Right atrium auricular region (tissue), 2 donors: ENCODE measurements at regions not wholly inside any gene's neighbourhood (a gene's known extent, or its start where the extent isn't known, plus 50 kb on each side); places are given as distances from the start of the nearest gene placed in this dataset.

Experiments
- DNase-seq: peaks from one replicate; pipeline ENCODE4 v3.0.0-alpha.2; 2019; ENCODE audit warnings: low spot score
- H3K27ac ChIP-seq, 2 donors: fragments of 200-600 bp; sonication (generic); 1 replicate in 1 of 2; 2 replicates in 1 of 2; pipeline ENCODE4 v1.5.1; 2016 to 2019
- H3K27me3 ChIP-seq, 2 donors: fragments of 200-600 bp; sonication (generic); one replicate each; pipeline versions ENCODE4 v1.5.1 to v1.6.0; 2017 to 2019
- H3K36me3 ChIP-seq: fragments of 200-600 bp; sonication (generic); one replicate; pipeline ENCODE4 v1.5.1; 2016
- H3K4me1 ChIP-seq, 2 donors: fragments of 200-600 bp; sonication (generic); one replicate each; pipeline versions ENCODE4 v1.5.1 to v1.6.0; 2017 to 2019
- H3K4me3 ChIP-seq, 2 donors: fragments of 200-600 bp; sonication (generic); 1 replicate in 1 of 2; 2 replicates in 1 of 2; pipeline ENCODE4 v1.5.1; 2017 to 2019; ENCODE audit warnings: mild to moderate bottlenecking in 1 of 2, moderate library complexity in 1 of 2
- H3K9me3 ChIP-seq, 2 donors: fragments of 200-600 bp; sonication (generic); one replicate each; pipeline ENCODE4 v1.5.1; 2019
- TF ChIP-seq, protein P1 (sequence below), 2 donors: fragments of 200-600 bp; sonication (generic); IDR thresholded peaks; one replicate each; pipeline ENCODE4 v1.5.1; 2019; ENCODE audit warnings: antibody characterized with exemption in 2 of 2

- Histone ChIP-seq H3K27ac (no peak overlapping the region), H3K27me3 (no peaks in the 10 kb centered on the region), H3K36me3 (no peaks in the 10 kb centered on the region), H3K4me1 (no peaks in the 10 kb centered on the region), H3K9me3 (peaks cover 11 to 54% of the 10 kb centered on the region in 2 donors), H3K4me3 (no peak overlapping the region)
- DNase-seq, result no peak
- TF ChIP-seq, protein P1, sequence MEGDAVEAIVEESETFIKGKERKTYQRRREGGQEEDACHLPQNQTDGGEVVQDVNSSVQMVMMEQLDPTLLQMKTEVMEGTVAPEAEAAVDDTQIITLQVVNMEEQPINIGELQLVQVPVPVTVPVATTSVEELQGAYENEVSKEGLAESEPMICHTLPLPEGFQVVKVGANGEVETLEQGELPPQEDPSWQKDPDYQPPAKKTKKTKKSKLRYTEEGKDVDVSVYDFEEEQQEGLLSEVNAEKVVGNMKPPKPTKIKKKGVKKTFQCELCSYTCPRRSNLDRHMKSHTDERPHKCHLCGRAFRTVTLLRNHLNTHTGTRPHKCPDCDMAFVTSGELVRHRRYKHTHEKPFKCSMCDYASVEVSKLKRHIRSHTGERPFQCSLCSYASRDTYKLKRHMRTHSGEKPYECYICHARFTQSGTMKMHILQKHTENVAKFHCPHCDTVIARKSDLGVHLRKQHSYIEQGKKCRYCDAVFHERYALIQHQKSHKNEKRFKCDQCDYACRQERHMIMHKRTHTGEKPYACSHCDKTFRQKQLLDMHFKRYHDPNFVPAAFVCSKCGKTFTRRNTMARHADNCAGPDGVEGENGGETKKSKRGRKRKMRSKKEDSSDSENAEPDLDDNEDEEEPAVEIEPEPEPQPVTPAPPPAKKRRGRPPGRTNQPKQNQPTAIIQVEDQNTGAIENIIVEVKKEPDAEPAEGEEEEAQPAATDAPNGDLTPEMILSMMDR (IDR thresholded peaks at IDR 0.05), result no peak
Observed at GRCh38 chr2:11975373-11975772, 228.9 kb downstream of the LPIN1 start.

DNA sequence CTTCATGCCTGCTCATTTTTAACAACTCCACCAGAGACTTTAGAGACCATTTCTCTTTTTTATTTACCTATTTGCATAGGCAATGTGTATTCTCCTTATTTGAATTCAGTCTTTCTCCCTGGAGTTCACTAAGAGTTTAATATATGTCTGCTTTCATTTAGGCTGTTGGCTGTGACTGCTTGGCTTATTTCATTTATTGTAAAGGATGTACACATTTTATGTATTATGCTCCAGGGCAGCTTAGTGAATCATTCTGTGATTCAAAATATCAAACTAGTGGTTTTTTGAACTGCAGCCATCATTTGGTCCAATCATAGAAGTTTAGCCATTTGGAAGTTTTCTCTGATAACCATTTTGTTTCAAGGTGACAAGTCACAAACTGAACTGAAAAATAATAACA lies 229.6 kb downstream of the LPIN1 start:
- Histone ChIP-seq H3K9me3 (peaks cover 11 to 47% of the 10 kb centered on the region in 2 donors), H3K36me3 (no peaks in the 10 kb centered on the region)
- TF ChIP-seq, protein P1 (IDR thresholded peaks at IDR 0.05), result no peak

DNA sequence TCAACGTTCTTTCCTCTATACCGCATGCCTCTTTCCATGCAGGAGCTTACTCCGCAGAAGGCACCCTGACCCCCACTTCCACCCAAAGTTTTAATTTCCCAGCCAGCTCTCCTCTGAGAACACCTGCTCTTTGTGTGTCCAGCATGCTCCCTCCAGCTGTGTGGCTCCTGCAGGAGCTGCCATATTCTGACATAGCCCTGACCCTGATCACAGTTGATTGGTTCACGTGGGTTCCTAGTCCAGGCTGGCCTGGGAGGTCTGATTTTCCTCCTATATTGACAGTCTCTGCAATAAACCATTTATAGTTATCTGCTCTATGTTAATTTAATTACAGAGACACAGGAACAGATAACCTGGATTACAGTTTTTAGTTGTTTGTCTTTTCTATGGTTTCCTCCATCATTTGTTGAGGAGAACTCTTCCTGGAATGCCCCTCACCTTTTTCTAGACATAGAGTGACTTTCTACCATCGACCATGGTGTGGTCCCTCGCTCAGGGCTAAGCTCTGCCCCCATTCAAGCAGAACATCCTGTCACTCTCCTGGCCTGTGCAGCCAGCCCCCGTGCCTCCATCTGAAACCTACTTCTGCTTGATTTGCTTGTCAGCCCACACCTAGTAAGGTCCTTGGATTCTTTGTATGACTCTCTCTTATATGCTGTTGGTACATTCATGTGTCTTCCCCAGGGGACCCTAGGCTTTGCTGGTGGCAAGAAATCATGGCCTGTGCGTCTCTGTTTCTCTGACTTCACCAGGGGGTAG lies 231.5 kb downstream of the LPIN1 start:
- TF ChIP-seq, protein P1 (IDR thresholded peaks at IDR 0.05), result no peak
- Histone ChIP-seq H3K27ac (no peak overlapping the region), H3K4me1 (no peaks in the 10 kb centered on the region), H3K36me3 (no peaks in the 10 kb centered on the region), H3K4me3 (no peak overlapping the region), H3K9me3 (peaks cover 11 to 28% of the 10 kb centered on the region in 2 donors), H3K27me3 (no peaks in the 10 kb centered on the region)
- DNase-seq, result no peak

More for the DNA sequence above, 229.6 kb downstream of the LPIN1 start:
- Histone ChIP-seq H3K27ac (no peak overlapping the region), H3K4me1 (no peaks in the 10 kb centered on the region), H3K27me3 (no peaks in the 10 kb centered on the region), H3K4me3 (no peak overlapping the region)
- DNase-seq, result no peak

DNA sequence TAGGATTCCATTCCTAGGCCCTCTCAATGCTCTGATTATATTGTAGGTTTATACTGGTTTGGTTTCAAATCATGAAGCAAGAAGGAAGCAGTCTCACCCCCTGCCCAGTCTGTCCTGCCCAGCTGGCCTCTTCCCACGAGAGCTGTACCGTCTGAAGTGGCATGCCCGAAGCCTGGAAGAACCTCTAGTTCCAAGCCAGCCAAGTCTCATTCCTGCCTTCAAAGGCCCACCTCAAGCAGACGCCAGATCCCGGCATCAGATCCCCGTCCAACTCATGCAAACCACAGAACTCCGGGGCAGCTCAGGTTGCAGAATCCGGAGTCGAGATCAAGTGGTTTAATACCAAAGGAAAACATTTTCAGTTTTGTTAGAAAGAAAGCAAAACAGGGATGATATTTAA lies 234.4 kb downstream of the LPIN1 start:
- Histone ChIP-seq H3K9me3 (no peaks in the 10 kb centered on the region), H3K27me3 (no peaks in the 10 kb centered on the region), H3K27ac (no peak overlapping the region), H3K4me1 (no peaks in the 10 kb centered on the region), H3K4me3 (no peak overlapping the region), H3K36me3 (no peaks in the 10 kb centered on the region)
- TF ChIP-seq, protein P1 (IDR thresholded peaks at IDR 0.05), result no peak
- DNase-seq, result no peak

- Histone ChIP-seq H3K4me1 (no peaks in the 10 kb centered on the region), H3K4me3 (no peak overlapping the region), H3K9me3 (no peaks in the 10 kb centered on the region), H3K36me3 (no peaks in the 10 kb centered on the region), H3K27me3 (no peaks in the 10 kb centered on the region), H3K27ac (no peak overlapping the region)
- no peak for DNase-seq
- TF ChIP-seq, protein P1 (IDR thresholded peaks at IDR 0.05), result no peak
Observed at GRCh38 chr2:11983401-11983800, 237.0 kb downstream of the LPIN1 start.

DNA sequence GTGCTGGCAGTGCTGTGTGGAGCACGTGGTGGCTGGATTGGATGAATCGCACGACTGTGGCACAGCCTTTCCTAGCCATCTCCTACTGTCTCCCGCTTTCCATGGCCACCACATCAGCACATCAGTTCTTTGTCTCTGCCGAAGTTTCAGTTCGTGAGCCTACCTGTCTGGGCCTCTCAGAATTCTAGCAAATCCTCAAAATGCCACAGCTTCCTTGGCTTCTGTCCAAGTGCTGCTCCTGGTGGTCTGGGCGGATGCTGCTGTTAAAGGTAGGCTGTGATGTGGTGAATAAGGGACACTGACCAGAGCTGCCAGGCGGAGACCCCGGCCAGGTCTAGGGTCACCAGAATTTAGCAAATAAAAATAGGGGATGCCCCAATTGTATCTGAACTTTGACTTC lies 237.4 kb downstream of the LPIN1 start:
- no peak for DNase-seq
- TF ChIP-seq, protein P1 (IDR thresholded peaks at IDR 0.05), result no peak
- Histone ChIP-seq H3K27ac (no peak overlapping the region), H3K27me3 (no peaks in the 10 kb centered on the region), H3K36me3 (no peaks in the 10 kb centered on the region), H3K4me1 (no peaks in the 10 kb centered on the region), H3K9me3 (no peaks in the 10 kb centered on the region), H3K4me3 (no peak overlapping the region)
